Stimulated activated CD8-positive, alpha-beta memory T cell treated with anti-CD3 and anti-CD28 coated beads, Interleukin-12 subunit alpha, Interleukin-12 subunit beta, amount 100 ng/mL, for 24 hours (primary cell): ENCODE measurements at regions not wholly inside any gene's neighbourhood (a gene's known extent, or its start where the extent isn't known, plus 50 kb on each side); places are given as distances from the start of the nearest gene placed in this dataset.

ENCODE experiments used
- DNase-seq: peaks from one replicate; pipeline ENCODE4 v3.0.0-alpha.2; 2020; ENCODE audit errors: extremely low read depth

GRCh38 chr11:119521551-119521950 is 98.6 kb upstream of the THY1 start:
- no peak for DNase-seq

DNA sequence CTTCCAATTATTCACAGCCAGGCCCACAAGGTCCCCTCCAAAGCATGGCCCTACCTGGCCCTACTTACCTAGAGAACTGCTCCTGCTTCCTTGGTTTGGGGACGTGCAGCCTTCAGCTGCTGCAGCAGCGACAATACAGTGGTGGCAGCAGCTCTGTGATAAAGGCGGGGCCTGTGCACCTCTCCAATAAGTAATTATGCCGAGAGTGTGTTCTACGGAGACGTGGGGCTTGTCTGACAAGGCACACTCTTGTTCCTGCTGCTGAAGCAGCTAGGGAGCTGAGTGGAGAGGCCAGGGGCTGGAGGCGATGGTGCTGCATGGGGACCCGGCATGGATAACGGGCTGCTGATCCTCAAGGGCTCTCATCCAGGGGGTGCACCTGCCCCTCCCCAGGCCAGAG is 98.0 kb upstream of the THY1 start:
- no peak for DNase-seq

GRCh38 chr11:119520400-119520799 is 97.4 kb upstream of the THY1 start:
- DNase-seq, result no peak

DNA sequence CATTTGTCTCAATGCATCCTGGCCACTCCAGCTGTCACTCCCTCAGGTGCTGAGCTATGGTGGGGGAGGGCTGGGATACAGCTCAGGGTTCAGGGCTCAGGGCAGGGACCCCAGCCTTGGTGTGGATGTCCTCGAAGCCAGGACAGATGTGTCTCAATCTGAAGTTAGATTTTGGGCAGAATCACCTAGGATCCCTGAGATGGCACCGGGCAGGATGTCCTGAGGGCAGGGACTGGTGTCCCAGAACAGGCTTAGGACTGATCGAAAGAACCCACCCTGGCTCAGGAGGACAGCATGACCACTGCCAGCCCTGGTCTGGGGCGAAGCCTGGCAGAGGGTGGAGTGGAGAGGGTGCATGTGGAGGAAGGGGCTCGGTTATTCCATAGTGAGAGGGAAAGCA is 96.8 kb upstream of the THY1 start:
- no peak for DNase-seq

DNA sequence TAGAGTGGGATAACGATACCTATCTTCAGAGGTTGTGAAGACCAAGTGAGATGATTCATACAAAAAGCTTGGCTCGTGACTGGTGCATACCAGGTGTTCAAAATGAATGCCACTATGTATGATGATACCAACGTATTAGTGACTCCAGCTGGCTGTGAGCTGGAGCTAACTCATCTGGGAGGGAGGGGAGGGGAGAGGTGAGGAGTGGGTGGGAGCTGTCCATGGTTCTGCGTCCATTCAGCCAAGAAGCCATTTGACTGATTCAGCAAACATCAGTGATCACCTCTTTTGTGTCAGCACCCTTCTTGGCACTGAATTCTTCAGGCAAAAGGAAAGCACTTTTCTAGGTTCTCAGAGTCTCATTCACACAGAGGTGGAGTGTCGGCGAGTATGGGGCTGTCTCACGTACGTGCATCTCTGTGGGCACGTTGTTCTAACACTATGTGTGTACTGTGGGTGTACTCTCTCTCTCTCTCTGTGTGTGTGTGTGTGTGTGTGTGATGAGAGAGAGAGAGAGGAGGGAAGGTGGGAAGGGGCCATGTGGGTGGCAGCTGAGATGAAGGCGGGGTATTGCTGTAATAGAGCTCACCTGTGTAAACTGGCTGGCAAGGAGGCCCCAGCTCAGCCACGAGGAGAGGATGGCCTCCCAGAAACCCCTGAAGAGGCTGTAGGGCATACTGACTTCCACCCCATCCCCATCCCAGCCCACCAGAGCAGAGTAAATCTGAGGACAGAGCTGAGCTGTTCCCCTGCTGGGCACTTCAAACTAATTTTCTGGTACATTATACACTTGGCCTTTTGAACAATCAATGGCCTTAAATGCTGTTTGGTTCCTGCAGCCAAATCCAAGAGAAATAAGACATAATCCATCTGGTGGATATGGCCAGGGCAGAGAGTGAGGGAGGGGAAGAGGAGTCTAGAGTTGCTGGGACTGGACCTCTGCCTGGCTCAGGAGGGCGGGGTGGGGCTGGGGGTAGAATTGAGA is 96.1 kb upstream of the THY1 start:
- DNase-seq, result no peak

DNA sequence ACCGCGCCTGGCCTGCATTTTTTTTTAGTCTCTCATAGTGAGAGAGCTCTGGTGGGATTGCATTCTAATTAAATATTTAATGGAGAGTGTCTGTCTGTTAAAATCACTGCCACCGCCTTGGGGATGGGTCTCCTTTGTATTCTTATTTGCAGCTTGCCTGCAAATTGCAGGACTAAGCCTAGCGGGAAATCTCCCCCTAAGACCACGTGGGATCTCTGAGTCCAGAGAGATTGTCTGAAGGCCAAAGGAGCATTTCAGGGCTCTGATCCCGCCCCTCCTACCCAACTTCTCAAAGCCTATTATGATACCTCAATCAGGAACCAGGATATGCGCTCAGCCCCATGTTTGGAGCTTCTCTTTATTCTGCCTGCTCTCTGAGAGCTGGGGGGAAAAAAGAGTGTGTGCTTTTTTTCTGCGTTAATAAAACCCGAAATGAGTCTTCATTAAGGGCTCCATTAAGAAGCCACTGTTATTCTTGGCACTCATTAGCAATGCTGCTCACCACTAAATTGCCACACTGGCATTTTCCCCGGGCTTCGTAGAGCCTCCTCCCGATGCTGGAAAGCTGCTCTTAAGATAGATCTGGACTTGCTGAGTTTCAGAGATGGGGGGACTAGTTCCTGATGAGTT is 92.9 kb upstream of the THY1 start:
- no peak for DNase-seq

GRCh38 chr11:119513806-119514170 is 90.8 kb upstream of the THY1 start:
- DNase-seq, result no peak

DNA sequence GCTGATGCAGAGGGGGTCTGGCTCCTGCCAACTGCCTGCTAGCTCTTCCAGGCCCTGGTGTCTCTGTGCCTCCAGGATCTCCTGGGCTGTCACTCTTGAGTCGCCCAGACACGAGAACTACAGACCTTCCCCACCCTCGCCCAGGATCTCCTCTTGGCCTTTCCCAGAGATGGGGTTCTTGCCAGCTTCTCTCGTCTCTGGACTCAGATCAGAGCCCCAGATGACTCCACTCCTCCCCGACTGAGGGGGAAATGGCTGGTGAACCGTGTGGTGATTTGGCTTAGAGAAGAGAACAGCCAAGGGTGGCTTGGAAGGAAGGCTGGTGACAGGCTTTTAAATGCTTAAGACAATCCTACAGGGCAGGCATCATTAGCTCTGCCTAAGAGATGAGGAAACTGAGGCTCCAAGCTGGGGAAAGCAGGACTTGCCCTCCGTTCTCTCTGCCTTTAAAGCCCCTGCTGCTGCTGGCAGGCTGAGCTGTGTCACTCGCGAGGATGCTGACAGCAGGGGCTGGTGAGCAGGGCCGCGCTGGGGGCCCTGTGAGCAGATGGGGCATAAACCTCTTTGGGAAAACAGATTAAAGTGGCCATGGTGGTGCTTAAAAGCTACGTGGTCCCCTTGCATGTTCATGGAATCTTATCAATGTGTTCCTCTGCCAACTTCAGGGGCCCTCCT is 90.3 kb upstream of the THY1 start:
- DNase-seq, result no peak

DNA sequence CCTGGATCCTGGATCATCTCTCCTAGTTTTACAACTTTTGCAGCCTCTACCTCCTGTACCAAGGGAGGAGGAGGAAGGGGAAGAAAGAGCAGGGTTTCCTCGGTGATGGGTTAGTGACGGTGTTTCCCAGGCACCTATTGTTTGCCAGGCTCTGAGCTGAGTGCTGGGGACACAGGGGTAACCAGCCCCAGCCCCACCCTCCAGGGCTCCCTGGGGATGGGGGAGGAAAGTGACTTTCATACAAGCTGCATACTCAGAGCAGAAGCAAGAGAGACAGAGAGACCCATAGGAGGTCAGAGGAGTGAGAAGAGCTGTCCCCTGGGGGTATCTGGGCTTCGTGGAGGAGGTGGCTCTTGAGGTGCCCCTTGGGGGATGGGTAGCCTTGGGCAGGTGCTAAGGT is 89.4 kb upstream of the THY1 start:
- DNase-seq, result no peak

GRCh38 chr11:119511614-119512306 is 88.8 kb upstream of the THY1 start:
- DNase-seq, result no peak

DNA sequence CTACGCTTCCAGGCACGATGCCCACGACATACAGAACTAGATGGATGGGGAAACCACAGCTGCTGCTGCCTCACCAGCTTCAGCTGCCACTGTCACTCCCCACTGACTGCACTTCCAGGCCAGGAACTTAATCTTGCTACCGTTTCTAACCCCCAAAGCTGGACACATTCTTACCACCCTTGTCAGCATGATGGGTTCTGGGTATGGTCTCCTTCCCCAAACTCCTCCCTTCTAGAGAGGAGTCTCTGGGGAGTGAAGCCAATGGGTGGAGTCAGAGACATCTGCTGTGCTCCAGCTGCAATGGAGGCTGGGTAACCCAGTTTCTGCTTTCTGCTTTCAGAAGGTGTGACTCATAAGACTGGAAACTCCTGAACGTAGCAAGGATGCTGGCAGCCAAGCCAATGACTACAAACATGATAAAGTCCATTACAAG is 87.0 kb upstream of the THY1 start:
- no peak for DNase-seq

GRCh38 chr11:119509282-119509841 is 86.4 kb upstream of the THY1 start:
- no peak for DNase-seq

DNA sequence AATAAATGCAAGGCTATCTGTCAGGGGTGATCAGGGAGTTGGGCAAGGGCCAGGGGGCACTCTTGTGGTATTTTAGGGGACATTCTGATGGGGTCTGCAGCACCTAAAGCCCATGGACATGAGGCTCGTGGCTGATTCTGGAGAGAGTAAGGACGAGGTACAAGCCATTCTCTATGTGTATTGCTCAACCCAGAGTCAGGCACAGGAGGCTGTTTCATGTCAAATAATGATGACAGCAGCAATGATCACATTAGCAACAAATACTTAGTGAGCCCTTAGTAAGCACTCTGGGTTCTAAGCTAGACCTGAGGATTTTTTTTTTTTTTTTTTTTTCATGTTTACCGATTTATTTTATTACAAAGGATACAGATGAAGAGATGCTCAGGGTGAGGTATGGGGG is 83.5 kb upstream of the THY1 start:
- no peak for DNase-seq

- DNase-seq, result no peak
These were observed 82.9 kb upstream of the THY1 start for GRCh38 chr11:119505861-119506260.

DNA sequence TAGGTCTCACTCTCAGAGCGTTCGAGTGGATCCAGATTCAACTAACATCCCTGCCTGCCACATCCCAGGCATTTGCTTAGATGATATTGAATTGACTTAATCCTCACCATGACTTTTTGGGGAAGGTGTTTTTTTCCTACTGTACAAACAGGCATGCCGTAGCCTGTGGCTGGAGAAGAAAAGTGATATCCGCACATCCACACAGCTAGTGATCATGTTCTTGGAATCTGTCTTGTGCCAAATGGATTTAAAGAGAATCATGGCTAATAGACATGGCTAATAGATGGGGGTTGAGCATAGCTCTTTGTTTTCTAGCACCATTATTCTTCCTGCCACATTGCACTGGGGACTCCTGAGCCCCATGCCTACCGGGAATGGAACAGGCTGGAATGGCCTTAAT is 82.1 kb upstream of the THY1 start:
- DNase-seq, result no peak

DNA sequence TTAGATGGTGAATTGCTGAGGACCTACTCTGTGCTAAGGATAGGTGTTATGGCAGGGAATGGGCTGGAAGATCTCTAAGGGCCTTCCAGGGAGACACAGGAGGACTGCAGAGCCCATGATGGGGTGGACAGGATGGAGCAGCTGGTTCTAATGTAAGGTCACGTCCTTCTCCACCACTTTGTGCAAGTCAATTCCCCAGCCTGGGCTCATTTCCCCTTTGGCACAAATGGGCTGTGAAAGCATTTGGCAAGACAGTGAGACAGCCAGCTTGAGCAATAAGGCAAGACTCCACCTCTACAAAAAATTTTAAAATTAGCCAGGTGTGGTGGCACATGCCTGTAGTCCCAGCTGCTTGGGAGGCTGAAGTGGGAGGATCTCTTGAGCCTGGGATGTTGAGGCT is 81.4 kb upstream of the THY1 start:
- DNase-seq, result no peak

GRCh38 chr11:119501777-119502405 is 78.9 kb upstream of the THY1 start:
- DNase-seq, result no peak

DNA sequence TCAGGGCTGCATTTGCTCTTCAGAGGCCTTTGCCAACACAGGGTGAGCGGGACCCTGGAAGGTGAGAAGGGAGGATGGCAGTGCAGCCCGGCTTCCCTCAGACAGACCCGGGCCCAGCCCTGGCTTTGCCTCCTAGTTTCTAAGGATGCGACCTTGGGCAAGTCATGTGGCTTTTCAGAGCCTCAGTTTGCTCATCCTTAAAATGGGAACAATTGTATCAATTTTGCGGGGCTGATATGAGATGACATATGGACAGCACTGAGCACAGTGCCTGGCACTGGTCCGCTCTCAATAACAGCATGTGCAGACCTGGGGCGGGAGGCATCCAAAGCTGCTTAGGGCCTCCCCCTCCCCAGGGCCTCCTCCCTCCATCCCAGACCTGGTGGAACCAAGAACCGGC is 74.7 kb upstream of the THY1 start:
- no peak for DNase-seq

DNA sequence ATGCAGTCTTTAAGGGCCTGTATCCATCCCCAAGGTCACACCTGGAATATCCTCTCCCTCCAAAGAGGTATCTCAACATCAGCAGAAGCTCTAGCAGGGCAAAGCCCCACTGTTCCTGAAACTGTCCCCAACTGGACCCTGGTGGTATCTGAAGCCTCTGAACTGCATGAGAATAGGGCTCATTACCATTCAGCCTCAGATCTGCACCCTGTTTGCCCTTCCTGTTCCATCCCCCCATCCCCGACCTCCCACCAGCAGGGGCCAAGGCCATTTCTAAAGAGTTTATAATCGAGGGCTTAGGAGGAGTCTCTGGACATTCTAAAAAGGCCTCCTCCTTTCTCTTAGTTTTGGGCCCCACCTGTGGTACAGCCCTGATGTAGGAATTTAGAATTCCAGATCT is 74.0 kb upstream of the THY1 start:
- no peak for DNase-seq

- no peak for DNase-seq
These were observed 73.5 kb upstream of the THY1 start for GRCh38 chr11:119496469-119496868.

GRCh38 chr11:119493712-119494111 is 70.7 kb upstream of the THY1 start:
- DNase-seq, result no peak
